A549 (cell line): ENCODE measurements at regions not wholly inside any gene's neighbourhood (a gene's known extent, or its start where the extent isn't known, plus 50 kb on each side); places are given as distances from the start of the nearest gene placed in this dataset.
"Not testable (repeated sequence)": the region's sequence is repeated elsewhere in the genome, so short reads cannot be mapped to it uniquely, and the experiment has no call there.

Experiments
- ATAC-seq, 2 experiments: fragments of 200-7000 bp in 1 of 2; fragments of >200 bp in 1 of 2; cut with Nextera tagmentation in 1 of 2; cut with Tn5 transposase in 1 of 2; 3 replicates each; pipeline versions ENCODE4 v1.8.0 to v1.9.1; 2018 to 2020; ENCODE audit warnings: mild to moderate bottlenecking in 1 of 2, moderate library complexity in 1 of 2
- CTCF ChIA-PET: fragments of 300-600 bp; sonication (Branson Sonifier 250); formaldehyde crosslinking; extraction: SDS; loops from one replicate; lab custom pipeline; 2021; ENCODE audit warnings: antibody characterized with exemption, inconsistent platforms; lab: Yijun Ruan, JAX
- POLR2A ChIA-PET: fragments of 350-600 bp; formaldehyde crosslinking; extraction: SDS; loops from one replicate; lab custom pipeline; 2021; ENCODE audit warnings: antibody characterized with exemption, inconsistent platforms; lab: Yijun Ruan, JAX
- DNase-seq, 2 experiments: peaks; one replicate each; pipeline versions ENCODE4 v3.0.0 to v3.0.0-alpha.2; 2011 to 2016; ENCODE audit warnings: low read depth in 1 of 2, low spot score in 1 of 2
- FAIRE-seq: peaks from 2 replicates; lab custom pipeline; 2011; peaks lifted over from hg19 to GRCh38; lab: Jason Lieb, UNC
- H3K27ac ChIP-seq, 2 experiments: fragments of >200 bp; sonication (Bioruptor Twin); formaldehyde crosslinking; 3 replicates each; pipeline ENCODE4 v1.5.1; 2016 to 2017
- H3K4me1 ChIP-seq: fragments of >200 bp; sonication (Bioruptor Twin); formaldehyde crosslinking; 3 replicates; pipeline ENCODE4 v1.6.1; 2016
- H3K4me2 ChIP-seq: fragments of >200 bp; sonication (Bioruptor Twin); formaldehyde crosslinking; 3 replicates; pipeline ENCODE4 v1.6.1; 2016
- H3K4me3 ChIP-seq: fragments of >200 bp; sonication (Bioruptor Twin); formaldehyde crosslinking; 3 replicates; pipeline ENCODE4 v1.5.1; 2016
- H3K9me3 ChIP-seq: fragments of >200 bp; sonication (Bioruptor Twin); formaldehyde crosslinking; 3 replicates; pipeline ENCODE4 v1.6.1; 2016
- WGBS: methylation state at CpG from one replicate; pipeline ENCODE4 v1.1.6; 2017; ENCODE audit errors: missing lambda C conversion rate; 5-methylcytosine and 5-hydroxymethylcytosine counted together

DNA sequence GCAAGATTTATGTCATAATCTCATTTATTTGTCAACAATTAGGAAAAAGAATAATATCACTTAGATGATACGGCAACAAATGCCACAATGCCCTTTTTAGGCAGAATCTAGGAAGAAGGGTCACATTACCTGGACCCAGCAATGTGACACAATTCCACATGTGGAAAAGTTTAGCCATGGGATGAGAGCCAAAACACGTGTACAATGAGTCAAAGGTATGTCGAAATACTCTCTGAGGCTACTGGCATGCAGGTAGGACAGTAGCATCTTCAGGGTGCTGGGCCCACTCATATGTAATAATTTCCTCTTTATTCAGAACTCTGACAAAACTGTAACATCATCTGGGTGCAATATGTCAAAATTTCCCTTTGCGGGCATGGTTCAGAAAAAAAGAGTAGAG is 175.7 kb upstream of the BPY2C start:
- DNase-seq, ATAC-seq, H3K4me3 ChIP-seq, POLR2A ChIA-PET, CTCF ChIA-PET, H3K4me1 ChIP-seq, H3K27ac ChIP-seq, FAIRE-seq, H3K4me2 ChIP-seq, H3K9me3 ChIP-seq: not testable (repeated sequence)
- WGBS = no CpG with 5 or more reads among the region's 4 CpGs

DNA sequence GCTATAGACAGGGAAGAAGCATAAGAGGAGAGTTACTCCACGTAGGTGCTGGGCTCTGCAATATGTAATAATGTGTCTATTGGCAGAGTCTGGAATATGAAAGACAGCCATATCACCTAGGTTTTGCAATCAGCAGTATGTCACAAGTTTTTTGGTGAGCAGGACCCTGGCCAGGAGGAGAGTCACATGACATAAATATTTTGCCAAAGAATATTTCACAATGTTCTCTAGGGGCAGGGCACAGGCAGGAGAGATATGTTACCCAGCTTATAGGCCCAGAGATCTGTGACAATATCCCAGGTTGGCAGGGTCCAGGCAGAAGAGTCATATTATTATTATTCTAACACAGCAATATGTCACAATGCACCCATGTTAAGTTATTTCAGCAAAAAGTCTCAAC is 165.0 kb upstream of the BPY2C start:
- H3K27ac ChIP-seq, H3K9me3 ChIP-seq, H3K4me2 ChIP-seq, H3K4me3 ChIP-seq, CTCF ChIA-PET, H3K4me1 ChIP-seq, FAIRE-seq, POLR2A ChIA-PET, DNase-seq, ATAC-seq: not testable (repeated sequence)
- no CpG with 5 or more reads among the region's 1 CpG for WGBS

DNA sequence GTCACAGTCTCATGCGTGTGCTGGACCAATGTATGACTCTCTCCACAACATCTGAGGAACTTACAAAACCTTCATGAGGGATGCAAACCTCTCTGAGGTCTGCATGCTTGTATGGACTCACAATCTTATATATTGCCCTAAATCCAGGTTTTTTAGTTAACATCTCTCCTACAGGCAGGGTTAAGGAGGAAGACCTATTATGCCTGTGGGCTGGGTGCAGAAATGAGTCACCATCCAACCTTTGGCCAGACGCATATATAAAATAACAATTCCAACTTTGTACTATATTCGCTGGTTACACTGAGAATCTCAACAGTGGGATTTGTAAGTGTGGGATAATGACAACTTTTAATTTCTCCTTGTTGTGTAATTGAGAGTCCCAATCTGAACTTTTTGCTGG is 160.2 kb upstream of the BPY2C start:
- H3K4me1 ChIP-seq, FAIRE-seq, POLR2A ChIA-PET, CTCF ChIA-PET, H3K4me3 ChIP-seq, H3K27ac ChIP-seq, H3K9me3 ChIP-seq, H3K4me2 ChIP-seq, DNase-seq: not testable (repeated sequence)
- WGBS = no CpG with 5 or more reads among the region's 3 CpGs
- peak; percentile 55 to 68; a peak in 5 of 6 replicates for ATAC-seq

DNA sequence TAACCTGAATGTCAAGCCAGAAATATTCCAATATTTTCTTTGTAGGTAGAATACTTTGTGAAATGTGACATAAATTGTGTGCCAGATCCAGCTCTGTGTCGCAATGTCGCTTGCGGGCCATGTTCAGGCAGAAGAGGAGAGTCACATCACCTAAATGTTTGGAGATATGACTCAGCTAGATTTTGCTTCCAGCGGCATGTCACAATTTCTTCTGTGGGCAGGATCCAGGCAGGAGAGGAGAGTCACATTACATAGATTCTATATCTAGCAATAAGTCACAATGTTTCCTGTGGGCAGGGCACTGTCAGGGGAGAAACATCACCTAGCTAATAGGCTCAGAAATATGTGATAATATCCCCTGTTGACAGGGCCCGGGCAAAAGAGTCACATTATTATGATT is 159.6 kb upstream of the BPY2C start:
- FAIRE-seq, H3K4me2 ChIP-seq, H3K27ac ChIP-seq, H3K4me3 ChIP-seq, POLR2A ChIA-PET, CTCF ChIA-PET, DNase-seq, H3K4me1 ChIP-seq, H3K9me3 ChIP-seq: not testable (repeated sequence)
- ATAC-seq = peak; percentile 69 to 74
- WGBS = no CpG with 5 or more reads among the region's 5 CpGs

DNA sequence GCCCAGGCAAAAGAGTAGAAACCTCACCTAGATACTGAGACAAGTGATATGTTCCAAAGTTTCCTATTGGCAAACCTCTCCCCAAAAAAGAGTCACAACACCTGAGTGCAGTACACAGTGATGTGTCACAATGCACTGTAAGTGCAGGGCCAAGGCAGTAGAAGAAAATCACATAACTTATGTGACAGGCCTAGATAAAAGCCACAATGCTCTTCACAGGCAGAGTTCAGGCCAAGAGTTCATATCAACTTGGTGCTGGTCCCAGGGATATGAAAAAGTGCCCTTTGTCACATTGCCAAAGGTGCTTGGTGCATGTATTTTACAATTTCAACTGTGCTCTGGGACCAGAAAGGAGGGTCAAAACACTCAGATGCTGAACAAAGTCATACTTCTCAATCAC is 155.5 kb upstream of the BPY2C start:
- FAIRE-seq, H3K27ac ChIP-seq, H3K4me1 ChIP-seq, CTCF ChIA-PET, H3K9me3 ChIP-seq, DNase-seq, ATAC-seq, H3K4me3 ChIP-seq, POLR2A ChIA-PET, H3K4me2 ChIP-seq: not testable (repeated sequence)
